Right atrium auricular region (tissue), 2 donors: ENCODE measurements at regions not wholly inside any gene's neighbourhood (a gene's known extent, or its start where the extent isn't known, plus 50 kb on each side); places are given as distances from the start of the nearest gene placed in this dataset.
A peak's percentile ranks its signal among the peaks of the same experiment; 100 is the strongest.
"Not testable (repeated sequence)": the region's sequence is repeated elsewhere in the genome, so short reads cannot be mapped to it uniquely, and the experiment has no call there.

Experiments
- DNase-seq: peaks from one replicate; pipeline ENCODE4 v3.0.0-alpha.2; 2019; ENCODE audit warnings: low spot score
- H3K27ac ChIP-seq, 2 donors: fragments of 200-600 bp; sonication (generic); 1 replicate in 1 of 2; 2 replicates in 1 of 2; pipeline ENCODE4 v1.5.1; 2016 to 2019
- H3K27me3 ChIP-seq, 2 donors: fragments of 200-600 bp; sonication (generic); one replicate each; pipeline versions ENCODE4 v1.5.1 to v1.6.0; 2017 to 2019
- H3K36me3 ChIP-seq: fragments of 200-600 bp; sonication (generic); one replicate; pipeline ENCODE4 v1.5.1; 2016
- H3K4me1 ChIP-seq, 2 donors: fragments of 200-600 bp; sonication (generic); one replicate each; pipeline versions ENCODE4 v1.5.1 to v1.6.0; 2017 to 2019
- H3K4me3 ChIP-seq, 2 donors: fragments of 200-600 bp; sonication (generic); 1 replicate in 1 of 2; 2 replicates in 1 of 2; pipeline ENCODE4 v1.5.1; 2017 to 2019; ENCODE audit warnings: mild to moderate bottlenecking in 1 of 2, moderate library complexity in 1 of 2
- H3K9me3 ChIP-seq, 2 donors: fragments of 200-600 bp; sonication (generic); one replicate each; pipeline ENCODE4 v1.5.1; 2019
- CTCF ChIP-seq, 2 donors: fragments of 200-600 bp; sonication (generic); IDR thresholded peaks; one replicate each; pipeline ENCODE4 v1.5.1; 2019; ENCODE audit warnings: antibody characterized with exemption in 2 of 2

- no peak overlapping the region for H3K27ac ChIP-seq
- H3K4me3 ChIP-seq: no peak overlapping the region
- no peak for DNase-seq
- H3K9me3 ChIP-seq: no peaks in the 10 kb centered on the region
- no peaks in the 10 kb centered on the region for H3K27me3 ChIP-seq
- no peak for TF ChIP-seq CTCF (IDR thresholded peaks at IDR 0.05)
- no peaks in the 10 kb centered on the region for H3K36me3 ChIP-seq
- no peaks in the 10 kb centered on the region for H3K4me1 ChIP-seq
Measured at GRCh38 chr4:165569031-165569430, 190.2 kb downstream of the CPE start.

GRCh38 chr4:165571476-165571875 is 192.7 kb downstream of the CPE start:
- not testable (repeated sequence) for H3K36me3 ChIP-seq, H3K4me3 ChIP-seq, H3K9me3 ChIP-seq, DNase-seq, H3K27me3 ChIP-seq, H3K4me1 ChIP-seq, H3K27ac ChIP-seq

GRCh38 chr4:165580351-165580905 is 201.6 kb downstream of the CPE start:
- TF ChIP-seq CTCF (IDR thresholded peaks at IDR 0.05): no peak
- DNase-seq: peak; percentile 60

GRCh38 chr4:165583341-165583740 is 204.5 kb downstream of the CPE start:
- Histone ChIP-seq H3K9me3 (peaks cover 0 to 7% of the 10 kb centered on the region in 2 donors), H3K4me1 (no peaks in the 10 kb centered on the region), H3K36me3 (no peaks in the 10 kb centered on the region), H3K27ac (no peak overlapping the region), H3K4me3 (no peak overlapping the region), H3K27me3 (no peaks in the 10 kb centered on the region)
- DNase-seq: no peak
- TF ChIP-seq CTCF (IDR thresholded peaks at IDR 0.05): no peak

More at GRCh38 chr4:165580351-165580905, 201.6 kb downstream of the CPE start:
- H3K36me3 ChIP-seq: no peaks in the 10 kb centered on the region
- H3K4me1 ChIP-seq: no peaks in the 10 kb centered on the region
- H3K27me3 ChIP-seq: no peaks in the 10 kb centered on the region
- H3K9me3 ChIP-seq: peaks cover 0 to under 1% of the 10 kb centered on the region in 2 donors
- peak overlapping the region; percentile 41 to 81 for H3K27ac ChIP-seq
- H3K4me3 ChIP-seq: no peak overlapping the region

GRCh38 chr4:165584916-165585315 is 206.1 kb downstream of the CPE start:
- H3K9me3 ChIP-seq: peaks cover 0 to 7% of the 10 kb centered on the region in 2 donors
- no peak overlapping the region for H3K4me3 ChIP-seq
- H3K36me3 ChIP-seq: no peaks in the 10 kb centered on the region
- no peaks in the 10 kb centered on the region for H3K4me1 ChIP-seq
- H3K27ac ChIP-seq: no peak overlapping the region
- H3K27me3 ChIP-seq: no peaks in the 10 kb centered on the region
- no peak for DNase-seq
- TF ChIP-seq CTCF (IDR thresholded peaks at IDR 0.05): no peak

GRCh38 chr4:165588534-165589315 is 209.9 kb downstream of the CPE start:
- TF ChIP-seq CTCF (IDR thresholded peaks at IDR 0.05): no peak
- H3K27ac ChIP-seq: no peak overlapping the region

More at GRCh38 chr4:165588534-165589315, 209.9 kb downstream of the CPE start:
- Histone ChIP-seq H3K4me1 (peaks cover 0 to 4% of the 10 kb centered on the region in 2 donors), H3K9me3 (peaks cover 0 to 7% of the 10 kb centered on the region in 2 donors), H3K36me3 (no peaks in the 10 kb centered on the region), H3K4me3 (no peak overlapping the region), H3K27me3 (no peaks in the 10 kb centered on the region)
- DNase-seq: no peak
